ENCODE measurements at regions not wholly inside any gene's neighbourhood (a gene's known extent, or its start where the extent isn't known, plus 50 kb on each side); places are given as distances from the start of the nearest gene placed in this dataset.

- no peak for TF ChIP-seq CTCF (IDR thresholded peaks at IDR 0.05; ENCODE audit: low read depth, low read length)
- TF ChIP-seq POLR2A (IDR thresholded peaks at IDR 0.05; ENCODE audit: extremely low read depth, insufficient read length): no peak
- no peak for TF ChIP-seq MAX (IDR thresholded peaks at IDR 0.05; ENCODE audit: low read depth, low read length)
Observed at GRCh38 chr2:49360407-49360767, 206.1 kb upstream of the FSHR start.
